ENCODE measurements at regions not wholly inside any gene's neighbourhood (a gene's known extent, or its start where the extent isn't known, plus 50 kb on each side); places are given as distances from the start of the nearest gene placed in this dataset.

DNA sequence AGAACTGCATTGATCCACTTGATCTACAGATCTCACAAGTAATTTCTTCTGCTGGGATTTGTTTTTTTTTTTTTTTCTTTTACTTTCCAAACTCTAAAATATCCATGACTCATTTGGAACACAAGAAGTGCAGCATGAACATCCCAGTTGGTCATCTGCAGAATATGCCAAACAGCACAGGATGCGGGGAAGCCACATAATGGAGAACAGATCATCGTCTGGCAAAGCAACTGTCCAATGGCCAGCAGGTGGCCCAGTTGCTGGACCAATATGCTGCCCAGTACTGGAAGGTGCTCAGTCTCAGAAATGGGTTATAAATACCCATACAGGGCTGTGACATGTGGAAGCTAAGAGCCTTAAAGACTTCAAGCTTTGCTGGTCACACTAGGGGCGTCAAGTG is 221.3 kb upstream of the TAS2R1 start:
- Histone ChIP-seq H4K20me1 (ENCODE audit: insufficient read depth, low read length) (no peaks in the 10 kb centered on the region), H3K23ac (ENCODE audit: low read depth, low read length) (no peak overlapping the region), H3K9ac (ENCODE audit: low read depth, low read length) (no peak overlapping the region), H3K27ac (ENCODE audit: insufficient read depth, low read length) (no peak overlapping the region), H3K56ac (ENCODE audit: extremely low read depth, insufficient read depth, low read length) (no peak overlapping the region), H2AK9ac (replicated peaks; ENCODE audit: low read depth, low read length, poor library complexity) (no peak overlapping the region), H3K36me3 (ENCODE audit: control insufficient read depth, insufficient read depth, low read length) (no peaks in the 10 kb centered on the region), H3K4ac (ENCODE audit: low read depth, low read length) (no peak overlapping the region), H4K91ac (ENCODE audit: insufficient read depth, low read depth, low read length) (no peak overlapping the region), H3K9me1 (ENCODE audit: insufficient read depth, low read length) (peaks cover 3% of the 10 kb centered on the region; the same call in 1 of the 2 replicates), H2AFZ (replicated peaks; ENCODE audit: low read length, poor library complexity) (peak overlapping the region; percentile 6), H2BK15ac (ENCODE audit: low read depth, low read length) (no peak overlapping the region; the same call in 2 of the 3 replicates), H2AK5ac (ENCODE audit: low read depth, low read length) (peak overlapping the region; percentile 63; the same call in 1 of the 2 replicates), H3K4me3 (ENCODE audit: insufficient read depth, low read depth, low read length) (no peak overlapping the region), H3K14ac (replicated peaks; ENCODE audit: low read depth, low read length) (no peak overlapping the region), H3K9me3 (ENCODE audit: control insufficient read depth, insufficient read depth, low read length) (no peaks in the 10 kb centered on the region), H3K4me1 (ENCODE audit: control insufficient read depth, insufficient read depth, low read length) (no peaks in the 10 kb centered on the region; the same call in 1 of the 2 replicates), H2BK20ac (ENCODE audit: low read depth, low read length) (peak overlapping the region; percentile 83; the same call in 1 of the 2 replicates), H2BK120ac (ENCODE audit: low read depth, low read length) (peak overlapping the region; percentile 38; the same call in 1 of the 2 replicates), H4K8ac (ENCODE audit: low read depth in 2 of 2, low read length in 2 of 2) (peak overlapping the region in 1 of 2 experiments; percentile 3; a peak in 1 of 4 replicates), H3K27me3 (ENCODE audit: control insufficient read depth, insufficient read depth, low read length) (no peaks in the 10 kb centered on the region), H3K18ac (ENCODE audit: low read depth, low read length) (no peak overlapping the region), H3K4me2 (ENCODE audit: low read depth, low read length) (no peak overlapping the region), H2BK5ac (ENCODE audit: low read depth, low read length, poor library complexity, severe bottlenecking) (no peak overlapping the region), H3K79me1 (ENCODE audit: low read depth in 1 of 2, low read length in 2 of 2) (no peaks in the 10 kb centered on the region), H4K5ac (ENCODE audit: low read depth, low read length) (no peak overlapping the region)
- DNase-seq (peak; percentile 96), ATAC-seq (ENCODE audit: low read depth) (peak; percentile 97)
- ChIA-PET POLR2A (ENCODE audit: unreplicated experiment) (interaction anchor here (0.5 kb wide), 1 partner anchor 135 kb away, joined by 3 read pairs; no protein-coding TSS in a partner anchor), CTCF (interaction anchor here (1.5 kb wide), 1 partner anchor 10 kb away, joined by 6 read pairs; no protein-coding TSS in a partner anchor)
- WGBS, 2 experiments (ENCODE audit: extremely low coverage in 2 of 2, insufficient read length in 1 of 2) = 17% methylated on average over 1 of the region's 3 CpGs; no CpG with 5 or more reads in 1 of the 2 experiments
- dilution Hi-C loops (cut with HindIII; ENCODE audit: low sequenced_read_pairs, unreplicated experiment) (no loop called here), in situ Hi-C loops (cut with MboI; ENCODE audit: low sequenced_read_pairs) (no loop called here), intact Hi-C loops (cut with micrococcal nuclease) (no loop called here)
- no TSS peak for BruUV-seq (replicated peaks)
- TF ChIP-seq POLR2A (IDR thresholded peaks at IDR 0.05; ENCODE audit: low read depth, low read length) (no peak), FOS (IDR thresholded peaks at IDR 0.05; ENCODE audit: low read depth, low read length) (peak; percentile 66), CEBPB (IDR thresholded peaks at IDR 0.05; ENCODE audit: low read depth, low read length) (no peak), MXI1 (IDR thresholded peaks at IDR 0.05; ENCODE audit: borderline replicate concordance, low read depth, low read length) (no peak), RAD21 (IDR thresholded peaks at IDR 0.05; ENCODE audit: low read length) (peak; percentile 52), RFX5 (IDR thresholded peaks at IDR 0.05; ENCODE audit: low read depth, low read length) (no peak), MAZ (IDR thresholded peaks at IDR 0.05; ENCODE audit: borderline replicate concordance, low read depth, low read length) (no peak), SMC3 (IDR thresholded peaks at IDR 0.05; ENCODE audit: low read depth, low read length) (peak; percentile 46), BHLHE40 (IDR thresholded peaks at IDR 0.05; ENCODE audit: low read depth, low read length) (no peak), NFE2L2 (IDR thresholded peaks at IDR 0.05; ENCODE audit: low read depth, low read length) (no peak), RCOR1 (IDR thresholded peaks at IDR 0.05; ENCODE audit: insufficient replicate concordance, low read length) (peak; percentile 52), MAFK (IDR thresholded peaks at IDR 0.05; ENCODE audit: low read depth, low read length) (no peak), CHD1 (IDR thresholded peaks at IDR 0.05; ENCODE audit: low read depth, low read length) (no peak)
- TF ChIP-seq, protein P1, sequence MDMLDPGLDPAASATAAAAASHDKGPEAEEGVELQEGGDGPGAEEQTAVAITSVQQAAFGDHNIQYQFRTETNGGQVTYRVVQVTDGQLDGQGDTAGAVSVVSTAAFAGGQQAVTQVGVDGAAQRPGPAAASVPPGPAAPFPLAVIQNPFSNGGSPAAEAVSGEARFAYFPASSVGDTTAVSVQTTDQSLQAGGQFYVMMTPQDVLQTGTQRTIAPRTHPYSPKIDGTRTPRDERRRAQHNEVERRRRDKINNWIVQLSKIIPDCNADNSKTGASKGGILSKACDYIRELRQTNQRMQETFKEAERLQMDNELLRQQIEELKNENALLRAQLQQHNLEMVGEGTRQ (IDR thresholded peaks at IDR 0.05; ENCODE audit: low read depth, low read length) = no peak
- TF ChIP-seq, protein P2, sequence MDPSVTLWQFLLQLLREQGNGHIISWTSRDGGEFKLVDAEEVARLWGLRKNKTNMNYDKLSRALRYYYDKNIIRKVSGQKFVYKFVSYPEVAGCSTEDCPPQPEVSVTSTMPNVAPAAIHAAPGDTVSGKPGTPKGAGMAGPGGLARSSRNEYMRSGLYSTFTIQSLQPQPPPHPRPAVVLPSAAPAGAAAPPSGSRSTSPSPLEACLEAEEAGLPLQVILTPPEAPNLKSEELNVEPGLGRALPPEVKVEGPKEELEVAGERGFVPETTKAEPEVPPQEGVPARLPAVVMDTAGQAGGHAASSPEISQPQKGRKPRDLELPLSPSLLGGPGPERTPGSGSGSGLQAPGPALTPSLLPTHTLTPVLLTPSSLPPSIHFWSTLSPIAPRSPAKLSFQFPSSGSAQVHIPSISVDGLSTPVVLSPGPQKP (IDR thresholded peaks at IDR 0.05; ENCODE audit: borderline replicate concordance, low read depth, low read length) = no peak
- TF ChIP-seq, protein P3, sequence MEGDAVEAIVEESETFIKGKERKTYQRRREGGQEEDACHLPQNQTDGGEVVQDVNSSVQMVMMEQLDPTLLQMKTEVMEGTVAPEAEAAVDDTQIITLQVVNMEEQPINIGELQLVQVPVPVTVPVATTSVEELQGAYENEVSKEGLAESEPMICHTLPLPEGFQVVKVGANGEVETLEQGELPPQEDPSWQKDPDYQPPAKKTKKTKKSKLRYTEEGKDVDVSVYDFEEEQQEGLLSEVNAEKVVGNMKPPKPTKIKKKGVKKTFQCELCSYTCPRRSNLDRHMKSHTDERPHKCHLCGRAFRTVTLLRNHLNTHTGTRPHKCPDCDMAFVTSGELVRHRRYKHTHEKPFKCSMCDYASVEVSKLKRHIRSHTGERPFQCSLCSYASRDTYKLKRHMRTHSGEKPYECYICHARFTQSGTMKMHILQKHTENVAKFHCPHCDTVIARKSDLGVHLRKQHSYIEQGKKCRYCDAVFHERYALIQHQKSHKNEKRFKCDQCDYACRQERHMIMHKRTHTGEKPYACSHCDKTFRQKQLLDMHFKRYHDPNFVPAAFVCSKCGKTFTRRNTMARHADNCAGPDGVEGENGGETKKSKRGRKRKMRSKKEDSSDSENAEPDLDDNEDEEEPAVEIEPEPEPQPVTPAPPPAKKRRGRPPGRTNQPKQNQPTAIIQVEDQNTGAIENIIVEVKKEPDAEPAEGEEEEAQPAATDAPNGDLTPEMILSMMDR (conservative IDR thresholded peaks at IDR 0.05; ENCODE audit: low read depth, low read length) = peak; percentile 41

Measured in IMR-90 (cell line).